ENCODE measurements at regions not wholly inside any gene's neighbourhood (a gene's known extent, or its start where the extent isn't known, plus 50 kb on each side); places are given as distances from the start of the nearest gene placed in this dataset.
"Not testable (repeated sequence)": the region's sequence is repeated elsewhere in the genome, so short reads cannot be mapped to it uniquely, and the experiment has no call there.

DNA sequence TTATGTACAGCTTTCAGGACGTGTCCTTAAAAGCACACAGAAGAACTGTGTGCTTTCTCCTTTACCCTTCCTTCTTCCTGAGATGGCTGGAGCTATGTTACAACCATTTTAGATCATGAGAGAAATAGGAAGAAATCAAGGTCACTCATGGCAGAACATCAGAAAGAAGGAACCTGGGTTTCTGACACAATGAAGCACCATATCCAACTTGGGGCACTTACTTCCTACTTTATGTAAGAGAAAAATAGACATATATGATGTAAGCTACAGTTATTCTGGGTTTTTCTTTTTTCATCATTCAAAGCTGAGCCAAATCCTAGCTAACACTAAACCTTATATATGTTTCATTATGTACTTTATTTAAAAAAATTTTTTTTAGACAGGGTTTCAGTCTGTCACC, 79.5 kb downstream of the FAM161A start:
- DNase-seq (ENCODE audit: low read depth) = no peak

DNA sequence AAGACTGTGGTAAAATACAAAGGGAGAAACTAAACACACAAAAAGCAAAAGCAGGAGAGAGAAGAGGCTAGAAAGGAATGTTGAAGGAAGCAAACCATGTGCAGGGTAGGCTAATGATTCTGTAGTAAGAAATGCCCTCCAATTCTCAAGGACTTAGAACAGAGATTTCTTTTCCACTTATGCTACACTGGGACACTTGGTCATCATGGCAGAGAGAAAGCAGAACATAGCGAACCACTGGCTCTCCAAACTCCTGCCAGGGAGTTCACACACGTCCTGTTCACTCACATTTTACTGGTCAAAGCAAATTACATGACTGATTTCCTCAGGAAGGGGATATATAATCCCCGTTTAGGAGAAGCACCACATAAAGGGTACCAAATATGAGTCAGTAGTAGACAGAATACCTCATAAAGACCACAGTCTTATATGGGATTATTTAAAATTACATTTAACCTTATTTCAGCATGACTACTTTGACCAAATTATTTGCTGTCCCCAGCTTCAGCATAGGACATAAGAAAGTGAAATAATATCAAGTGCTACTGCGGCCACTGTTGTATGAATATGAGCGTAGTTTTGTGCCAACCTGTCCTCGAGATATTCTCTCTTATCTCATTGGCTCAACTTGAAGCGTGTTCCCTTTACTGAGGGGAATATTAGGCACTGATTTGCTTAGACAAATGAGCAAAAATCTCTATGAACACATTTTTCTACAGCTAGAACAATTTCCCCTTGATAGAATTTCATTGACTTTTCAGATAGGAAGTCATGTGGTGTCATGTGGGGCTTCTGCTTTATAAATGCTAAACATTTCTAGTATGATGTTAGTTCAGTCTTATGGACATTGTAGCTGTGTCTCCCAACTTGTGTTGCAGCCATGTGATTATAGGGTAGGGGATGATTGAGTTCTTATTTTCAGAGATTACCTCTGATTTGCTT, 81.7 kb downstream of the FAM161A start:
- DNase-seq (ENCODE audit: low read depth) = no peak

DNA sequence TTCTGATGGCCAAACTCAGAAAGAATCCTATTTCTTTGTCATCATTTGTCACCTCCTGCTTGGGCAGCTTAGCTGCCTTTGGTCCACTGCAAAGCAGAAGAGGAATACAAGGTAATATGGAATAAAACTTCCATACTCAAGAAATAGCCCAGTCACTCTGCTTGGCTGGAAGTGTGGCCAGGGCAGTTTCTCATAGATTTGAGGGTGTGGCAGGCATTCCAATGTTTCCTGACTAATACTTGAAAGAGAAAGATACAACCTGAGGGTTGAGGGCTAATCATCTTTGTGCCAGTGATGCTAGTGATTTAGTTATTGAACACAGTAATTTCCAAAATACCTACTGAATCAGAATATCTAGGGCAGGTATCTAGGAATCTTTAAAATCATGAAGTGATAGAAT, 83.1 kb downstream of the FAM161A start:
- no peak for DNase-seq (ENCODE audit: low read depth)

DNA sequence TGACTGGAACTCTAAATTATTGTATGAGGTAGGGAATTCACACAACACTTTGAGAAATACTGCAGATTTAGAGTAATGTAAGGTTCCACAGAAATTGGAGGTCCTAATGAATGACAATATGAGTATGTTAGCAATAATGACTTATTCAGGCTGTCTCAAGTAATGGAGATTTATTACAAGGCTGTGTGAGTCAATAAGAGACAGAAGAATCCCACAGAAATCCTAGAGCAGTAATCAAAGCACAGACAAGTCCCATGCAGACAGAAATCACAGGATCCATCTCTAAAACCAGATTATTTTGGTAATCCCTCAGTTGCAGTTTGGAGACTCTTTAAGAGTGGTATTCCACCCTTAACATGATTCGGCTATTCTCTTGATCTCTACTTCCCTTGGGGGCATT, 83.6 kb downstream of the FAM161A start:
- no peak for DNase-seq (ENCODE audit: low read depth)

DNA sequence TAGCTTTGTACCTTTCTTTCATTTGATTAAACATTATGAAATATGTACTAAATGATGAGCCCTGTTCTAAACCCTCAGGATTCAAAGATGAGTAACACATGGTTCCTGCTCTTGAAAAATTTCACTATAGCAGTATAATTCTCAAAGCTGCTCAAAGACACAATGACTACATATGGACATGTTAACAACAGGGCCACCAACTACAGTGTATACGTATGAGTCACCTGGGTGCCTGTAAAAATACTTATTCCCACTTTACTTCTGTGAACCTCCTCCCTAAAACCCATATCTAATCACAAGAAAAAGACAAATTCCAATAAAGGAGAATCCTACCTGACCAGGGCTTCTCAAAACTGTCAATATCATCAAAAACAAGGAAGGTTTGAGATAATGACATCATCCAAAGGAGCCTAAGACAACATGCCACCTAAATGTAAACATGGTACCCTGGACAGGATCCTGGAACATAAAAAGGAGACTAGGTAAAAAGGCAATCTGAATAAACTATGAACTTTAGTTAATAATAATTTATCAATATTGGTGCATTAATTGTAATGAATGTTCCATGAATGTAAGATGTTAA, 84.7 kb downstream of the FAM161A start:
- DNase-seq (ENCODE audit: low read depth) = no peak

DNA sequence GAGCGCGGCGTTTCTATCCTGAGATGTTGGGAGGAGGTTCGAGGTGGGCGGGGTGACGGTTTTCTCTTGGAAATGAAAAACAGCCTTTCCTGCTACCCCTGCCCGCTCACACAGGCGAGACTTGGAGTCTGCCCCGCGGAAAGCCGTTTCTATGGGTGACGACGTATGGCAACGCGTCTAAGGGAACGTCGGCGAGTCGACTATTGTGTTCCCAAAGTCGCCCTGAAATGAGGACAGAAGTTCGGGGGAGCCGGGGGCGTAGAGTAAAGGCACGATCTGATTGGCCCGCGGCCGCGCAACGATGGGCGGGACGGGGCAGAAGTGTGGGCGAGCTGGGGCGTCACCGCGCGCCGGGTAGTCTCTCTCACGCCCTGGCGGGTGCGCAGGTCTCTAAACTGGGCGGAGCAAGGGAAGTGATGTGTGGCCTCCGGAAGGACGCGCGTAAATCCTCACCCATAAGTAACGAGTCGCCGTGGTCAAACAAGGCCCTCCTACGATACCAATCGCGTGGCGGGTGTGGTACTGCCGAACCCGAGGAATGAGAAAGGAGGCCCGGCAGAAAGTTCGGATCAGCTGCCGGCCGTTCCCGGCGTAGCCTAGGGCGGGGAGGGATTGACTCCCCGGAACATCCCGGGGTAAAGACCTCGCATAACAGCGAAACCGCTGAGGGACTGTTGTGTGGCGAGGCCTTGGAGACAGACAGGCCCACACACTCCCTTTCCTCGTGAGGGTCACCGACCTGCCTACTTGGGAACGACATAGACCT, 89.6 kb downstream of the FAM161A start:
- DNase-seq (ENCODE audit: low read depth) = peak; percentile 90

DNA sequence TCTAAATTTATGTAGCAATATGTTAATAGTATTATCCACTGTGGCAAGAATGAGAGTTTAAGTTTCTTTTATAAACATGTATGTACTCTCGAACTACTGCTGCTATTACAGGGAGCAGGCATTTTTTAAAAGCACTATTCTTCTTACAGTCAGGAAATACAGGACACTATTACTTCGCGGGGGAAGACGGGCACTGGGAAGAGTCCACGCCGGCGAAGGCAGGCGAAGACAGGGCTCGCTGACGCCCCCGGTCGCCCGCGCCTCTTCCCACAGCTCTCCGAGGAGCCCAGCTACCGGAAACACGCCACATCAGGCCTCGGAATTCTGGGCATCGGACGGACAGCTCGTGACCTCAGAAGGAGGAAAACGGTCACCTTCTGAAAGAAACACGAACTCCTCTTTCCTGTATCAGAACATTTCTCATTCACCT, 90.2 kb downstream of the FAM161A start:
- peak; percentile 77 for DNase-seq (ENCODE audit: low read depth)

DNA sequence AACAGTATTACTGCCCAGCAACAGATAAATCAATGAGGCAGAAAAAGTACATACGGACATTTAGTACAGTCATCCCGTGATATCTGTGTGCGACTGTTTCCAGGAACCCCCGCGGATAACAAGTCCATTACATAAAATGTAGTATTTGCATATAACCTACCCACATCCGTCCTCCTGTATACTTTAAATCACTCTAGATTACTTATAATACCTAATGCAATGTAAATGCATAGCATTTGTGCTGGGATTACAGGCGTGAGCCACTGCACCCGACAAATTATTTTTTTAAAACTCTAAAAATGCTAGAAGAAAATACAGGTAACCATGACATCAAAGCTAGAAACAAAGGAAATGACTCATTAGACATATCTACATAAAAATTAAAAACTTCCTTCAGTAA, 91.6 kb downstream of the FAM161A start:
- no peak for DNase-seq (ENCODE audit: low read depth)

DNA sequence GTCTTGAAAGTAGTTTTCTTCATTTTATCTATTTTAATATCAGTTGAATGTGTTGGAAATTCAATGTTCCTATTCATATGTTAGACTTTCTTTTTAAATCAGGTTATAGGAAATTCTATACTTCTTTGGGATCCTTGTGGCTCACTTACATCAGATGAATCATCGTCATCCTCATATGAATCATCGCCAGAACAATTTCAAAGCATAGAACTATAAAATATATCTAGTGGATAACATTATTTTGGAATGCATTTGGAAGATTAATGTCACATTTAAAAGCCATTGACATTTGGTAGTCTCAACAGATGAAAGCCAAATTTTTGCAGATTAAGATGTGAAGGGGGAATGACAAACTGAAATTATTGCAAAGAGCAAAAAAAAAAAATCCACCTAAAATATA, 94.1 kb downstream of the FAM161A start:
- DNase-seq (ENCODE audit: low read depth) = peak; percentile 65

DNA sequence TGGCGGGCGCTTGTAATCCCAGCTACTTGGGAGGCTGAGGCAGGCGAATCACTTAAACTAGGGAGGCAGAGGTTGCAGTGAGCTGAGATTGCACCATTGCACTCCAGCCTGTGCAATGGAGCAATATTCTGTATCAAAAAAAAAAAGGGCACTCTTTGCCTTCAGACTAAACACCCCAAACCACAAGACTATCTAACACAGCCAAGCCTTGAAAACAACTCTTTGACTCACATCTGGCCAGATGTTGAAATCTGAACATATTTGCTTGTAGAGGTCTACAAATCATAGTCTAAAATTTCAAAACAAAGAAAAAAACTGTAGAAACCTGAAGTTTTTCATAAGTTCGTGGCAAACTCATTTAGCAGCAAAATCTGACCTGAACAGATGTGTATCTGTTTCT, 94.9 kb downstream of the FAM161A start:
- DNase-seq (ENCODE audit: low read depth) = peak; percentile 78

DNA sequence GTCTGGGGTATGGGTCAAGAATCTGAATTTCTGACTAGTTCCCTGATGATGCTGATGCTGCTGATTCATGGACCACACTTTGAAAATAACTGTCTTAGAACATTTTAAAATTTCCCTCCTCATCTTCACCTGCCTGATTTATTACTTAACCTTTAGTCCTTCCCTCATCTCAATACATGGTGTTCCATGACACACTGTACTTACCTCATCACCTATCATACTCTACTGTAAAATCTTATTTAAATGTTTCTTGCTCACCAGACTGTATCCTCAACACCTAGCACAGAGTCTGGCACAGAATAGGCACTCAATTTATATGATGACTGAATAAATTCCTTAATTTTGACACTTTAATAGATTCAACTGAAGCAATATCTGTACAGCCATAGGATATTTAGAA, 95.7 kb downstream of the FAM161A start:
- no peak for DNase-seq (ENCODE audit: low read depth)

DNA sequence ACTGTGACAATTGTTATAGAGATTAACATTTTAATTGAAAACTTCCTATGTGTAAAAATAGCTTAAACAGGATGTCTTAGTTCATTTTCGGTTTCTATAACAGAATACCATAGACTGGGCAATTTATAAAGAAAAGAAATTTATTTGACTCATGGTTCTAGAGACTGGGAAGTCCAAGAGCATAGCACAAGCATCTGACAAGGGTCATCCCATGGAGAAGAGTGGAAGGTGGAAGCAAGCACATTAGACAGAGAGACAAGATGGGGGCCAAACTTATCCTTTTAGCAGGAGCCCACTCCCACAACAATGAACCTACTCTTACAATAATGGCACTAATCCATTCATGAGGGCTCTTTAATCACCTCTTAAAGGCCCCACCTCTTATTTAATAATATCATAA, 100.3 kb downstream of the FAM161A start:
- no peak for DNase-seq (ENCODE audit: low read depth)

DNA sequence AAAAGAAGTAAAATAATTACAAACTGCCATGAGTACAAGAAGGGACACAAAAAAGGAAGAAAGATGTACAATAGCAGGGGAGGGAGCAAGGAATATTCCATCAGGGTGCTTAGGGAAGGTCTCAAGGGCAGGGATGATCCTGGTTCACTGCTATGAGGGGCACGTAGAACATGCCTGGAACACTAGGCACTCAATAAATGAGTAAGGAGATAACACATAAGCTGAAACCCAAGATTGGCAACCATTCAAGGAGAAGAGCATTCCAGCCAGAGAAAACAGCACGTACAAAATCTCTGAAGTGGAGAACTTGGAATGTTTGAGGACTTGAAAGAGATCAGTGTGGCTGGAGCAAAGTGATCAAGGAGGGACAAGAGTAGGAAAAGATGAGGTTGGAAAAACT, 103.2 kb downstream of the FAM161A start:
- DNase-seq (ENCODE audit: low read depth) = no peak

DNA sequence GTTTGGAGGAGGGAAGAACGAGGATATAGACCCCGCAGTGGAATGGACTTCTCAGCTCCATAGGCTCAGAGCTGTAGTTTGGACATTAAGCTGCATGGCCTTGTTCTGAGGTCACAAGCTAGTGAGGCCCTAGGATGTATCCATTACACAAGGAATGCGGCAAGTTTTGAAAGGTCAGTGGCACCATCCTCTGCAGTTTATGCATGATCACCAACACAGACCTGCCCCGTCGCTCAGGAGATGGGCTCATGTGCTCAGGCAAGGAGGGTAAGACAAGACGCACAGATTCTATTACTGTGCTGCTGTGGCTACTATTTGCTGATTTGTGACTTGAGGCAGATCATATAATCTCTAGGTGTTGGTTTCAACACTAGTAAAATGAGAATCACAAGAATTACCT, 110.9 kb downstream of the FAM161A start:
- no peak for DNase-seq (ENCODE audit: low read depth)

DNA sequence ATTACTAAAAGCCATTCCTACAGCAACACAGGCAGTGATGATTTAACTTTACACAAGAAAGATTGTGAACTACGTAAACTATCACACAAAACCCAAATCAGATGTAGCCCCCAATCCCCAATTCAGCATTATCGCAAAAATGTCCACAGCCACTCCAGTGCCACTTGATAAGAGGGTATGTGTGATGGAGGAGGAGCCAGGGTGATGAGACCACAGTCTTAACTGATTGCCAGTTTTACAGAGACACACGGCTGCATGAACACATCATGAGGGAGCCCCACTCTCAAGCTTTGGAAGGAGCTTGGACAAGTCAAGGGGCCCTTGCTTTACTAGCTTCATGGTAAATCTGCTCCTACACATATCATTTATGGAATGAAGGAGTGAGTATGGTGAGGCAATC, 116.0 kb downstream of the FAM161A start:
- no peak for DNase-seq (ENCODE audit: low read depth)

DNA sequence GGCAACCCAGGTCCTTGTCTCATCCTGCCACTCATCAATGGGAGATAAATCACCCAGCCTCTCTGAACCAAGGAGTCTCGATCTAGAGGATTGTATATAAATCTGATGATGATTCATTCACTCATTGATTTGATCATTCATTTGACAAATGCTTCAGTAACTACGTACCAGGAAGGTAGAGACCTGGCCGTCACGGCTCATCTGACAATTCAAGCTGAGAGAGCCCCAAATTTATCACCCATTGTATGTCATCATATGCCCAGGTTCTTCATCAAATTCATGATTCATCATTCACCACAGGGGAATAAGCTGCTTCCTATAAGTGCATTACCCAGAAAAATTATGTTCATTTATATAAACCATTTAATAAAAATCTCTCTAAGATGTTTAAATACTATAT, 116.9 kb downstream of the FAM161A start:
- no peak for DNase-seq (ENCODE audit: low read depth)

DNA sequence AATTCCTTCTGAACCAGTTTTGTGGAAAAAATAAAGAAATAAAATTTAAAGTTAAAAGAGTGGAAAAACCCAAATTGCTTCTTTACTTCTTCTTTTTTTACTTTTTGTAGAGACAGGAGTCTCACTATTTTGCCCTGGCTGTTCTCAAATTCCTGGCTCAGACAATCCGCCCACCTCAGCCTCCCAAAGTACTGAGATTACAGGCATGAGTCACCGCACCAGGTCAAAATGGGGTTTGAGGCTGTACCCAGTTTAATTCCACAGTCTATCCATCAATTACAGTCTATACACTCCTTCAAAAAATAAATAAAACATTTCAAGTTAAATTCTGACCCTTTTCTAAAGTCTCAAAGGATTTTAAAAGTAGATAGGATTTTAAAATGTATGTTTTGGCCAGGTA, 120.3 kb downstream of the FAM161A start:
- no peak for DNase-seq (ENCODE audit: low read depth)

DNA sequence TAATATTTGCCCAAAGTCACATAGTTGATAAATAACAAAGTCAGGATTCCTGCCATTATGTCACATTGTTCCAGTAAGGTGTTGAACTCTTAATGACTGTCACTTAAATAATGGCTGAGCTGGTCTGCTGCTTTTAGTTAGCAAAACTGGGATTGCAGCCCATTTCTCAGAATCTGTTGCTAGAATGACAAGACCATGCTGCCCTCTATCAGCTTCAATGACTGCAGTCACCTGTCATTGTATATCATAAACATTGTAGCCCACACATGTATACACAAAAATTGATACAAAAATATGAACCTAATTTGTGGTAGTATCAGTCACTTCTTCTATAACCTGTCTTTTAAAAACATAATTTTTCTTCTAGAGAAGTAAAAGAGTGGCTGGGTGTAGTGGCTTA, 121.1 kb downstream of the FAM161A start:
- DNase-seq (ENCODE audit: low read depth) = no peak

DNA sequence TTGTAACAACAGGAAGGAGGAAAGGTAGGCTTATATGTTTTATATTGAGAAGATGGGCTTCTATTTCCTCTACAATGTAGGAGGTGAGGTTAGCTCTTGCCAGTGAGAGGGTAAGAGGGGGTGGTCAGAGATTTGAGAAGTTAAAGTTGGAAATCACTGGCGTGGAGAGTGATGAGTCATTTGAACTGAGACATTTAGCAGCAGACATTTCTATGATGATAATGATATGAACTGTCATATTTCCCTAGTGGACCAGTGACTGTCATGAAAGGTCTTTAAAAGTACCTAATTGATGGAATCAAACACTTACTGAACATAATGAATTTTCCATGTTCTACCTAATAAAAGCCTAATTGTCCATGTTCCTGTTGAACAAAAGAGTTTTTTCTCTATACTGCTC, 126.1 kb downstream of the FAM161A start:
- no peak for DNase-seq (ENCODE audit: low read depth)

DNA sequence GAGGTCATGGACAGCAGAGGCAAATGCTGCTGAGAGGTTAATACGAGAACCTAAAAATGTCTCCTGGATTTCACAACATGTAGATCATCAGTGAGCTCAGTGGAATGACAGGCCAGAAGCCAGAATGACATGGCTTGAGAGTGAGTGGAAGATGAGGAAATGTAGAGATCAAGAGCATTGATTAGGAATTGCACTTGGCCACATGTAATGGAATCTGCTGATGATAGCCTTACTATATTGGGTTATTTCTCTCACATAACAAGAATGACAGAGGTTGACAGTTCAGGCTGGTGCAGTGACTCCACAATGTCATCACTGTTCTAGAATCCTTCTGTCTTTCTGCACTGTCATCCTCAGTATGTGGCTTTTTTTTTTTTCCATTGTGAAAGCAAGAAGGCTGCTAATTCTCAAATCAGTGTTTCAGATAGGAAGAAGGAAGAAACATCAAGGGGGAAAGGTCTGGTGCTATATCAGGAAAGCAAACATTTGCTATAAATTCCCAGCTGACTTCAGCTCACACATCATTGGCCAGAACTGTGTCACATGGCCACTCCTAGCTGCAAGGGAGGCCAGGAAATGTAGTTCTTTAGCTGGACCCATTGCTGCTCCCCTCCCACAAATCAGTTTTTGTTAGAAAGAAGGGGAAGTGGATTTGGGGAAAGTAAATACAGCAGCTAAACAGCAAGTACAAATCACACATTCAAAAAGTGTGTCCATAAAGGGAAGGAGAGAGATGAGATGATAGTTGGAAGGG, 127.2 kb downstream of the FAM161A start:
- no peak for DNase-seq (ENCODE audit: low read depth)

DNA sequence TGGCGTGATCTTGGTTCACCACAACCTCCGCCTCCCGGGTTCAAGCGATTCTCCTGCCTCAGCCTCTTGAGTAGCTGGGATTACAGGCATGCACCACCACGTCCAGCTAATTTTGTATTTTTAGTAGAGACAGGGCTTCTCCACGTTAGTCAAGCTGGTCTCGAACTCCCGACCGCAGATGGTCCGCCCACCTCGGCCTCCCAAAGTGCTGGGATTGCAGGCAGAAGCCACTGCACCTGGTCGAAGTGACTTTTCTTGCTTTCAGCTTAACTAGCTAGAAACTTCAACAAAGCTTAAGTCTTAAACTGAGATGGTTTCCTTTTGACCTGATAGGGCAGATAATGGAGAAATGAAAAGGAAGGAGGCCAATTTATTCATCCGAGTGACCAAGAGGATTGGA, 130.5 kb downstream of the FAM161A start:
- DNase-seq (ENCODE audit: low read depth) = not testable (repeated sequence)

DNA sequence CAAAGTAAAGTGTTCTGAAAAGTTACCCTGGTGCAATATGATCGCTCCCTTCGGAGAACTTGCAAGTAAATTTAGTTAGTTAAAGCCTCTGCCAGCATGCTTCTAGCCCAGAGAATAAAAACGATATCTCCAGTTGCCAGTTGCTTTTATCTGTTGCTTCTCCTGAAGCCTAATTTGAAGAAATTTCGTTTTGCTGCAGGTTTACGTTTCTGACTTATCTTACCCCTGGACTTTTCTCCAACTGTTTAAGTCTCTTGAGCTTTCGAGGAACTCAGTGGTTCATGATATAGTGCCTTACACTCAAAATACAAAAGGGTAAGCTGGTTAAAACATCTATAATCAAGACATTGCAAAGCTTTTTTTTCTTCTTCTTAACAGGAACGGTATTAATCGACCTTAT, 131.1 kb downstream of the FAM161A start:
- no peak for DNase-seq (ENCODE audit: low read depth)

Measured in HS-5 (cell line).